ENCODE measurements at regions not wholly inside any gene's neighbourhood (a gene's known extent, or its start where the extent isn't known, plus 50 kb on each side); places are given as distances from the start of the nearest gene placed in this dataset.

GRCh38 chr1:222033450-222033849, 291.6 kb upstream of the DUSP10 start:
- no peaks in the 10 kb centered on the region for H3K27me3 ChIP-seq
- no peak overlapping the region for H3K4me3 ChIP-seq
- no peak overlapping the region for H3K27ac ChIP-seq
- no peaks in the 10 kb centered on the region for H3K4me1 ChIP-seq
- H3K36me3 ChIP-seq, result no peaks in the 10 kb centered on the region
- no peaks in the 10 kb centered on the region for H3K9me3 ChIP-seq
- no peak for DNase-seq
- TF ChIP-seq POLR2A (IDR thresholded peaks at IDR 0.05) (no peak), CTCF (IDR thresholded peaks at IDR 0.05) (no peak)
- intact Hi-C loops (cut with DNase I; ENCODE audit: low total_unique reads), result no loop called here

GRCh38 chr1:222031318-222031717, 289.4 kb upstream of the DUSP10 start:
- DNase-seq, result no peak
- intact Hi-C loops (cut with DNase I; ENCODE audit: low total_unique reads), result no loop called here
- Histone ChIP-seq H3K27ac (no peak overlapping the region), H3K4me1 (no peaks in the 10 kb centered on the region), H3K36me3 (no peaks in the 10 kb centered on the region), H3K4me3 (no peak overlapping the region), H3K27me3 (no peaks in the 10 kb centered on the region), H3K9me3 (no peaks in the 10 kb centered on the region)
- TF ChIP-seq POLR2A (IDR thresholded peaks at IDR 0.05), result no peak
- no peak for TF ChIP-seq CTCF (IDR thresholded peaks at IDR 0.05)

GRCh38 chr1:222028676-222029075, 286.8 kb upstream of the DUSP10 start:
- H3K27ac ChIP-seq, result no peak overlapping the region
- H3K27me3 ChIP-seq, result no peaks in the 10 kb centered on the region
- H3K4me3 ChIP-seq, result no peak overlapping the region
- DNase-seq, result no peak
- intact Hi-C loops (cut with DNase I; ENCODE audit: low total_unique reads), result no loop called here
- no peaks in the 10 kb centered on the region for H3K4me1 ChIP-seq
- H3K9me3 ChIP-seq, result no peaks in the 10 kb centered on the region
- no peaks in the 10 kb centered on the region for H3K36me3 ChIP-seq
- TF ChIP-seq POLR2A (IDR thresholded peaks at IDR 0.05) (no peak), CTCF (IDR thresholded peaks at IDR 0.05) (no peak)

GRCh38 chr1:222028116-222028515, 286.2 kb upstream of the DUSP10 start:
- no peak overlapping the region for H3K4me3 ChIP-seq
- no peak overlapping the region for H3K27ac ChIP-seq
- no peaks in the 10 kb centered on the region for H3K36me3 ChIP-seq
- no peaks in the 10 kb centered on the region for H3K27me3 ChIP-seq
- H3K9me3 ChIP-seq, result no peaks in the 10 kb centered on the region
- H3K4me1 ChIP-seq, result no peaks in the 10 kb centered on the region
- no peak for TF ChIP-seq CTCF (IDR thresholded peaks at IDR 0.05)
- TF ChIP-seq POLR2A (IDR thresholded peaks at IDR 0.05), result no peak
- intact Hi-C loops (cut with DNase I; ENCODE audit: low total_unique reads), result no loop called here
- no peak for DNase-seq

- Histone ChIP-seq H3K27ac (no peak overlapping the region), H3K4me3 (no peak overlapping the region), H3K36me3 (no peaks in the 10 kb centered on the region), H3K9me3 (no peaks in the 10 kb centered on the region), H3K27me3 (no peaks in the 10 kb centered on the region), H3K4me1 (no peaks in the 10 kb centered on the region)
- TF ChIP-seq CTCF (IDR thresholded peaks at IDR 0.05) (no peak), POLR2A (IDR thresholded peaks at IDR 0.05) (no peak)
- no peak for DNase-seq
- intact Hi-C loops (cut with DNase I; ENCODE audit: low total_unique reads), result no loop called here
Measured at GRCh38 chr1:222026280-222026679, 284.4 kb upstream of the DUSP10 start.

Measured in uterus (tissue), 3 donors.